ENCODE measurements at regions not wholly inside any gene's neighbourhood (a gene's known extent, or its start where the extent isn't known, plus 50 kb on each side); places are given as distances from the start of the nearest gene placed in this dataset.

GRCh38 chr2:19476327-19476726 is 117.9 kb upstream of the OSR1 start:
- ChIA-PET POLR2A (no interaction called here), CTCF (ENCODE audit: low intra/inter-chr PET ratio, low total read pairs) (no interaction called here)
- Histone ChIP-seq H3K9ac (ENCODE audit: insufficient read depth, low read depth, low read length) (no peak overlapping the region), H3K36me3 (replicated peaks in 1 of 2; ENCODE audit: control insufficient read depth in 1 of 2, insufficient read depth in 2 of 2, low read length in 2 of 2) (no peaks in the 10 kb centered on the region), H3K9me3 (ENCODE audit: low read length) (no peaks in the 10 kb centered on the region), H3K4me3 (replicated peaks in 1 of 3; ENCODE audit: insufficient read depth in 1 of 3, low read depth in 2 of 3, low read length in 3 of 3) (no peak overlapping the region), H3K4me1 (ENCODE audit: insufficient read depth, low read length) (peaks cover 18% of the 10 kb centered on the region), H3K27ac (ENCODE audit: extremely low read length, insufficient read depth, low read length) (no peak overlapping the region), H2AFZ (ENCODE audit: low read length) (no peak overlapping the region), H3K27me3 (ENCODE audit: control insufficient read depth in 1 of 2, insufficient read depth in 2 of 2, low read length in 2 of 2) (peaks cover 0 to 6% of the 10 kb centered on the region in 2 experiments; a peak in 1 of 5 replicates), H3K79me2 (ENCODE audit: insufficient read depth, low read length) (no peaks in the 10 kb centered on the region), H3K4me2 (ENCODE audit: low read depth, low read length) (no peak overlapping the region), H4K20me1 (ENCODE audit: insufficient read depth, low read length) (no peaks in the 10 kb centered on the region)
- TF ChIP-seq SOX6 (IDR thresholded peaks at IDR 0.05) = no peak
- TF ChIP-seq SOX6 (CRISPR knock-in tag; IDR thresholded peaks at IDR 0.05) = no peak
- TF ChIP-seq ARNT (IDR thresholded peaks at IDR 0.05) = no peak
- TF ChIP-seq ZNF556 (CRISPR knock-in tag; IDR thresholded peaks at IDR 0.05; ENCODE audit: borderline replicate concordance) = no peak
- TF ChIP-seq HNF1A (IDR thresholded peaks at IDR 0.05; ENCODE audit: low read depth) = no peak
- TF ChIP-seq HNF1A (CRISPR knock-in tag; IDR thresholded peaks at IDR 0.05; ENCODE audit: borderline replicate concordance) = no peak
- no peak for TF ChIP-seq FOSL1 (CRISPR knock-in tag; IDR thresholded peaks at IDR 0.05; ENCODE audit: borderline replicate concordance)
- TF ChIP-seq HMG20B (CRISPR knock-in tag; conservative IDR thresholded peaks at IDR 0.05) = no peak
- no peak for TF ChIP-seq ASH2L (IDR thresholded peaks at IDR 0.05; ENCODE audit: insufficient read length, low read depth, low read length)
- TF ChIP-seq ZBTB25 (CRISPR knock-in tag; IDR thresholded peaks at IDR 0.05) = no peak
- no peak for TF ChIP-seq ZNF260 (CRISPR knock-in tag; IDR thresholded peaks at IDR 0.05; ENCODE audit: borderline replicate concordance, low read depth)
- no peak for TF ChIP-seq SP5 (CRISPR knock-in tag; IDR thresholded peaks at IDR 0.05; ENCODE audit: borderline replicate concordance, low read depth)
- TF ChIP-seq RXRA (CRISPR knock-in tag; IDR thresholded peaks at IDR 0.05) = no peak
- no peak for TF ChIP-seq ZFP1 (CRISPR knock-in tag; IDR thresholded peaks at IDR 0.05)
- TF ChIP-seq ZNF138 (CRISPR knock-in tag; IDR thresholded peaks at IDR 0.05; ENCODE audit: low read depth) = no peak
- TF ChIP-seq SMAD1 (CRISPR knock-in tag; IDR thresholded peaks at IDR 0.05; ENCODE audit: borderline replicate concordance, low read depth) = no peak
- in situ Hi-C loops (cut with HindIII; ENCODE audit: extremely low pct_ligation_motif_present, low pct_unique_long_range_greater_than_20kb) = no loop called here
- WGBS (ENCODE audit: low lambda C conversion rate) = 2% methylated on average over 2 of the region's 2 CpGs
- ATAC-seq (no peak), FAIRE-seq (no peak), DNase-seq (ENCODE audit: low spot score) (no peak)
- intact Hi-C loops (cut with micrococcal nuclease; ENCODE audit: unreplicated experiment) = no loop called here
- no TSS peak for BruUV-seq (replicated peaks)

Data from HepG2 (cell line).